ENCODE measurements at regions not wholly inside any gene's neighbourhood (a gene's known extent, or its start where the extent isn't known, plus 50 kb on each side); places are given as distances from the start of the nearest gene placed in this dataset.

- Histone ChIP-seq H3K36me3 (no peaks in the 10 kb centered on the region), H3K4me1 (no peaks in the 10 kb centered on the region), H3K27ac (no peak overlapping the region), H3K9me3 (no peaks in the 10 kb centered on the region), H3K27me3 (no peaks in the 10 kb centered on the region), H3K4me3 (no peak overlapping the region)
- no peak for DNase-seq
- TF ChIP-seq CTCF (IDR thresholded peaks at IDR 0.05) = no peak
- no peak for ATAC-seq
- intact Hi-C loops (cut with DNase I) = no loop called here
Observed at GRCh38 chr12:114875313-114875712, 191.3 kb upstream of the TBX3 start.

- H3K4me1 ChIP-seq = no peaks in the 10 kb centered on the region
- no peaks in the 10 kb centered on the region for H3K9me3 ChIP-seq
- H3K4me3 ChIP-seq = no peak overlapping the region
- no peak for ATAC-seq
- no peaks in the 10 kb centered on the region for H3K36me3 ChIP-seq
- no peak for DNase-seq
- no peak overlapping the region for H3K27ac ChIP-seq
- intact Hi-C loops (cut with DNase I) = no loop called here
- no peak for TF ChIP-seq CTCF (IDR thresholded peaks at IDR 0.05)
- H3K27me3 ChIP-seq = no peaks in the 10 kb centered on the region
Observed at GRCh38 chr12:114873656-114874055, 189.7 kb upstream of the TBX3 start.

GRCh38 chr12:114868995-114869834 is 185.2 kb upstream of the TBX3 start:
- no peaks in the 10 kb centered on the region for H3K36me3 ChIP-seq
- H3K4me1 ChIP-seq = no peaks in the 10 kb centered on the region
- H3K27me3 ChIP-seq = no peaks in the 10 kb centered on the region
- H3K27ac ChIP-seq = no peak overlapping the region
- intact Hi-C loops (cut with DNase I) = no loop called here
- DNase-seq (no peak), ATAC-seq (no peak)
- H3K9me3 ChIP-seq = no peaks in the 10 kb centered on the region
- TF ChIP-seq CTCF (IDR thresholded peaks at IDR 0.05) = no peak
- H3K4me3 ChIP-seq = no peak overlapping the region

GRCh38 chr12:114866331-114866730 is 182.4 kb upstream of the TBX3 start:
- H3K9me3 ChIP-seq = no peaks in the 10 kb centered on the region
- no peak for DNase-seq
- intact Hi-C loops (cut with DNase I) = no loop called here
- H3K4me3 ChIP-seq = no peak overlapping the region
- TF ChIP-seq CTCF (IDR thresholded peaks at IDR 0.05) = no peak
- H3K4me1 ChIP-seq = no peaks in the 10 kb centered on the region
- ATAC-seq = no peak
- H3K27ac ChIP-seq = no peak overlapping the region
- H3K27me3 ChIP-seq = no peaks in the 10 kb centered on the region
- H3K36me3 ChIP-seq = no peaks in the 10 kb centered on the region

GRCh38 chr12:114864837-114865551 is 181.0 kb upstream of the TBX3 start:
- Histone ChIP-seq H3K36me3 (no peaks in the 10 kb centered on the region), H3K4me3 (no peak overlapping the region), H3K9me3 (no peaks in the 10 kb centered on the region), H3K4me1 (no peaks in the 10 kb centered on the region), H3K27ac (no peak overlapping the region), H3K27me3 (no peaks in the 10 kb centered on the region)
- ATAC-seq = no peak
- intact Hi-C loops (cut with DNase I) = no loop called here
- TF ChIP-seq CTCF (IDR thresholded peaks at IDR 0.05) = no peak
- no peak for DNase-seq
